A673 (cell line): ENCODE measurements at regions not wholly inside any gene's neighbourhood (a gene's known extent, or its start where the extent isn't known, plus 50 kb on each side); places are given as distances from the start of the nearest gene placed in this dataset.

Source experiments
- BruUV-seq: library from RNA; stranded (reverse); fragments of 400-500 nt; replicated peaks from 2 replicates; lab custom pipeline; 2021; lab: Mats Ljungman, UMichigan
- CTCF ChIA-PET: fragments of 300-600 bp; sonication (Branson Sonifier 250); formaldehyde crosslinking; loops from one replicate; lab custom pipeline; 2022; ENCODE audit warnings: antibody characterized with exemption; lab: Charles Lee
- POLR2A ChIA-PET: fragments of 300-600 bp; sonication (Branson Sonifier 250); formaldehyde crosslinking; loops from one replicate; lab custom pipeline; 2022; ENCODE audit warnings: antibody characterized with exemption; ENCODE audit not compliant: low non-redundant PET; lab: Charles Lee
- DNase-seq: peaks from one replicate; pipeline ENCODE4 v3.0.0-alpha.2; 2015; ENCODE audit warnings: low spot score
- H3K27ac ChIP-seq: fragments of 200-600 bp; sonication (generic); 2 replicates; pipeline ENCODE4 v1.5.1; 2016; ENCODE audit warnings: mixed run types, low read depth, mild to moderate bottlenecking, mixed read lengths, antibody characterized with exemption, low read length; ENCODE audit not compliant: poor library complexity, severe bottlenecking
- H3K27me3 ChIP-seq: fragments of 200-600 bp; sonication (generic); replicated peaks from 2 replicates; pipeline ENCODE4 v1.6.1; 2017; ENCODE audit warnings: mixed run types, low read depth, mild to moderate bottlenecking, mixed read lengths, antibody characterized with exemption, low read length; ENCODE audit not compliant: insufficient read depth, poor library complexity
- H3K36me3 ChIP-seq: fragments of 200-600 bp; sonication (generic); 2 replicates; pipeline ENCODE4 v1.6.1; 2016; ENCODE audit warnings: mixed run types, mild to moderate bottlenecking, mixed read lengths, antibody characterized with exemption, low read length; ENCODE audit not compliant: insufficient read depth, poor library complexity, severe bottlenecking
- H3K4me1 ChIP-seq: fragments of 200-600 bp; sonication (generic); 2 replicates; pipeline ENCODE4 v1.6.1; 2017; ENCODE audit warnings: mixed run types, mild to moderate bottlenecking, mixed read lengths, antibody characterized with exemption, low read length; ENCODE audit not compliant: insufficient read depth, poor library complexity, severe bottlenecking
- H3K4me3 ChIP-seq: fragments of 200-600 bp; sonication (generic); 2 replicates; pipeline ENCODE4 v1.5.1; 2016; ENCODE audit warnings: low read depth, mixed run types, mild to moderate bottlenecking, mixed read lengths, low read length; ENCODE audit not compliant: poor library complexity, severe bottlenecking
- H3K9me3 ChIP-seq: fragments of 200-600 bp; sonication (generic); 2 replicates; pipeline ENCODE4 v1.6.1; 2016; ENCODE audit warnings: mixed run types, low read depth, mild to moderate bottlenecking, mixed read lengths, antibody characterized with exemption, low read length; ENCODE audit not compliant: poor library complexity, severe bottlenecking
- CTCF ChIP-seq: fragments of 300-800, 200-600 bp; sonication (generic); conservative IDR thresholded peaks from 2 replicates; pipeline ENCODE4 v1.5.1; 2017; ENCODE audit warnings: low read depth, mild to moderate bottlenecking, antibody characterized with exemption, low read length, moderate library complexity, mixed read lengths
- EZH2 ChIP-seq: fragments of 200-600 bp; sonication (generic); IDR thresholded peaks from 2 replicates; pipeline ENCODE4 v1.6.1; 2017; ENCODE audit warnings: borderline replicate concordance, low read depth, mild to moderate bottlenecking, mixed read lengths, antibody characterized with exemption, low read length; ENCODE audit not compliant: poor library complexity, severe bottlenecking
- intact Hi-C: fragments of 100-400 bp; cut with micrococcal nuclease; formaldehyde crosslinking; loops from one replicate; pipeline ENCODE4 v1.10.0; 2022; ENCODE audit not compliant: unreplicated experiment

- POLR2A ChIA-PET: no interaction called here
Measured at GRCh38 chr1:167145965-167146364, 52.1 kb downstream of the STYXL2 start.

GRCh38 chr1:167146903-167147539, 53.1 kb downstream of the STYXL2 start:
- POLR2A ChIA-PET: no interaction called here
- no TSS peak for BruUV-seq
- peak; percentile 24 for DNase-seq
- H3K4me3 ChIP-seq: no peak overlapping the region
- no peak overlapping the region for H3K27ac ChIP-seq
- TF ChIP-seq CTCF: no peak
- no peak for TF ChIP-seq EZH2
- H3K9me3 ChIP-seq: peaks cover 13% of the 10 kb centered on the region
- no peaks in the 10 kb centered on the region for H3K36me3 ChIP-seq
- H3K4me1 ChIP-seq: peaks cover 11% of the 10 kb centered on the region
- CTCF ChIA-PET: no interaction called here
- H3K27me3 ChIP-seq: no peaks in the 10 kb centered on the region
- intact Hi-C loops: no loop called here

More at GRCh38 chr1:167145965-167146364, 52.1 kb downstream of the STYXL2 start:
- H3K9me3 ChIP-seq: peaks cover 13% of the 10 kb centered on the region
- no peak overlapping the region for H3K4me3 ChIP-seq
- no peak for DNase-seq
- BruUV-seq: no TSS peak
- H3K27me3 ChIP-seq: no peaks in the 10 kb centered on the region
- CTCF ChIA-PET: no interaction called here
- H3K36me3 ChIP-seq: no peaks in the 10 kb centered on the region
- TF ChIP-seq CTCF (no peak), EZH2 (no peak)
- intact Hi-C loops: no loop called here
- peaks cover 11% of the 10 kb centered on the region for H3K4me1 ChIP-seq
- no peak overlapping the region for H3K27ac ChIP-seq

- DNase-seq: peak; percentile 35
- no TSS peak for BruUV-seq
- ChIA-PET POLR2A (interaction anchor here (0.6 kb wide), 1 partner anchor 26 kb away, joined by 6 read pairs; no protein-coding TSS in a partner anchor), CTCF (interaction anchor here (0.7 kb wide), 1 partner anchor 20 kb away, joined by 5 read pairs; no protein-coding TSS in a partner anchor)
- H3K4me1 ChIP-seq: peaks cover 11% of the 10 kb centered on the region
- H3K36me3 ChIP-seq: no peaks in the 10 kb centered on the region
- H3K27me3 ChIP-seq: no peaks in the 10 kb centered on the region
- no peak overlapping the region for H3K4me3 ChIP-seq
- H3K9me3 ChIP-seq: peaks cover 13% of the 10 kb centered on the region
- intact Hi-C loops: no loop called here
- TF ChIP-seq CTCF (no peak), EZH2 (no peak)
- no peak overlapping the region for H3K27ac ChIP-seq
Measured at GRCh38 chr1:167148421-167148820, 54.5 kb downstream of the STYXL2 start.
